ENCODE measurements at regions not wholly inside any gene's neighbourhood (a gene's known extent, or its start where the extent isn't known, plus 50 kb on each side); places are given as distances from the start of the nearest gene placed in this dataset.

DNA sequence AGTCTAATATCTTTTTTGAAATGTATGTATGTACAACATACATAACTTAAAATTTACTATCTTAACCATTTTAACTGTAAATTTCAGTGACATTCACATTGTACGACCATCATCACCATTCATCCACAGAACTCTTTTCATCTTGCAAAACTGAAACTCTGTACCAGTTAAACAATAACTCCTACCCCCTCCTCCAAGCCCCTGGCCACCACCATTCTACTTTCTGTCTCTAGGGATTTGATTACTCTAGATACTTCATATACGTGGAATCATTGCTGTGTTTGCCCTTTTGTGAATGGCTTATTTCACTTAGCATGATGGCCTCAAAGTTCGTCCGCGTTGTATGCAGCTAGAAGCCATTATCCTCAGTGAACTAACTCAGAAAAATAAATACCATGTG lies 217.0 kb downstream of the METTL4 start:
- H3K4me2 ChIP-seq (ENCODE audit: low read length) = no peak overlapping the region
- TF ChIP-seq, protein P1, sequence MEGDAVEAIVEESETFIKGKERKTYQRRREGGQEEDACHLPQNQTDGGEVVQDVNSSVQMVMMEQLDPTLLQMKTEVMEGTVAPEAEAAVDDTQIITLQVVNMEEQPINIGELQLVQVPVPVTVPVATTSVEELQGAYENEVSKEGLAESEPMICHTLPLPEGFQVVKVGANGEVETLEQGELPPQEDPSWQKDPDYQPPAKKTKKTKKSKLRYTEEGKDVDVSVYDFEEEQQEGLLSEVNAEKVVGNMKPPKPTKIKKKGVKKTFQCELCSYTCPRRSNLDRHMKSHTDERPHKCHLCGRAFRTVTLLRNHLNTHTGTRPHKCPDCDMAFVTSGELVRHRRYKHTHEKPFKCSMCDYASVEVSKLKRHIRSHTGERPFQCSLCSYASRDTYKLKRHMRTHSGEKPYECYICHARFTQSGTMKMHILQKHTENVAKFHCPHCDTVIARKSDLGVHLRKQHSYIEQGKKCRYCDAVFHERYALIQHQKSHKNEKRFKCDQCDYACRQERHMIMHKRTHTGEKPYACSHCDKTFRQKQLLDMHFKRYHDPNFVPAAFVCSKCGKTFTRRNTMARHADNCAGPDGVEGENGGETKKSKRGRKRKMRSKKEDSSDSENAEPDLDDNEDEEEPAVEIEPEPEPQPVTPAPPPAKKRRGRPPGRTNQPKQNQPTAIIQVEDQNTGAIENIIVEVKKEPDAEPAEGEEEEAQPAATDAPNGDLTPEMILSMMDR (IDR thresholded peaks at IDR 0.05; ENCODE audit: low read depth, low read length) = no peak
- TF ChIP-seq EZH2phosphoT487 (IDR thresholded peaks at IDR 0.05; ENCODE audit: low read depth) = no peak
- no peak overlapping the region for H3K27ac ChIP-seq (ENCODE audit: low read length)
- H3K36me3 ChIP-seq (replicated peaks; ENCODE audit: low read depth, low read length) = no peaks in the 10 kb centered on the region
- H3K4me1 ChIP-seq (ENCODE audit: low read length) = no peaks in the 10 kb centered on the region
- no peaks in the 10 kb centered on the region for H3K9me3 ChIP-seq (ENCODE audit: insufficient read depth, low read length)
- H3K27me3 ChIP-seq (ENCODE audit: low read depth, low read length) = no peaks in the 10 kb centered on the region; the same call in 1 of the 2 replicates
- H3K79me2 ChIP-seq (ENCODE audit: low read length) = no peaks in the 10 kb centered on the region
- H3K9ac ChIP-seq (ENCODE audit: low read length) = no peak overlapping the region
- no peak overlapping the region for H3K4me3 ChIP-seq (ENCODE audit: low read length)
- H4K20me1 ChIP-seq (ENCODE audit: insufficient read depth, low read length) = no peaks in the 10 kb centered on the region
- H2AFZ ChIP-seq (ENCODE audit: low read depth, low read length) = no peak overlapping the region

DNA sequence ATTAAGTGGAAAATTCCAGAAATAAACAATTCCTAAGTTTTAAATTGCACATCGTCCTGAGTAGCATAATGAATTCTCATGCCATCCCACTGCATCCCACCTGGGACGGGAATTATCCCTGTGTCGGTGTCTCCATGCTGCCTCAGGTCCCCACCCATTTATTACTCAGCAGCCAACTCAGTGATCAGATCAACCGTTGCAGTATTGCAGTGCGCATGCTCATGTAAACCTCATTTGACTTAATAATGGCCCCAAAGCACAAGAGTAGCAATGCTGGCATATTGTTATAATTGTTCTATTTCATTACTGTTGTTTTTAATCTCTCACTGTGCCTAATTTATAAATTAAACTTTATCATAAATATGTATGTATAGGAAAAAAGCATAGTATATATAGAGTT lies 214.4 kb downstream of the METTL4 start:
- H2AFZ ChIP-seq (ENCODE audit: low read depth, low read length) = no peak overlapping the region
- H3K4me2 ChIP-seq (ENCODE audit: low read length) = no peak overlapping the region
- H3K4me1 ChIP-seq (ENCODE audit: low read length) = no peaks in the 10 kb centered on the region
- H3K4me3 ChIP-seq (ENCODE audit: low read length) = no peak overlapping the region
- no peaks in the 10 kb centered on the region for H4K20me1 ChIP-seq (ENCODE audit: insufficient read depth, low read length)
- no peaks in the 10 kb centered on the region; the same call in 1 of the 2 replicates for H3K27me3 ChIP-seq (ENCODE audit: low read depth, low read length)
- TF ChIP-seq EZH2phosphoT487 (IDR thresholded peaks at IDR 0.05; ENCODE audit: low read depth) = no peak
- TF ChIP-seq, protein P1 (IDR thresholded peaks at IDR 0.05; ENCODE audit: low read depth, low read length) = no peak
- no peaks in the 10 kb centered on the region for H3K9me3 ChIP-seq (ENCODE audit: insufficient read depth, low read length)
- no peak overlapping the region for H3K27ac ChIP-seq (ENCODE audit: low read length)
- H3K79me2 ChIP-seq (ENCODE audit: low read length) = no peaks in the 10 kb centered on the region
- H3K9ac ChIP-seq (ENCODE audit: low read length) = no peak overlapping the region
- H3K36me3 ChIP-seq (replicated peaks; ENCODE audit: low read depth, low read length) = no peaks in the 10 kb centered on the region

DNA sequence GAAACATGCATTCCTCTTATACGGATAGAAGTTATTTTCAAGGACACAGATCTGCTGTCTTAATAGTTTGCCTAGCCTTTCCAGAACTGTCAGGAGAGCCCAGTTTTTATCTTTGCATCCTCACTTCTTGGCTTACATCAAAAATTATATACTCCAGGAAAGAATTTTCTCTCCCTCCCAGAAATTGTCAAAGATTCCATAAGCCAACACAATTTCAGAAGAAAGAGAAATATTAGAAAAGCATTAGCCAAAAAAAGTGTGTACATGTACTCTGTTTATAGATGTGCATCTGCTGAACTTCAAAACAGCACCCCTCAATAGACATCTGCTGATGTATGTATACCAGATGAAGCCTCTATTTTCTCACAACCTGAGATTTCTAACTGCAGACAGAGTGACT lies 210.4 kb downstream of the METTL4 start:
- Histone ChIP-seq H3K9ac (ENCODE audit: low read length) (no peak overlapping the region), H3K9me3 (ENCODE audit: insufficient read depth, low read length) (no peaks in the 10 kb centered on the region), H2AFZ (ENCODE audit: low read depth, low read length) (no peak overlapping the region), H3K4me2 (ENCODE audit: low read length) (no peak overlapping the region), H3K4me3 (ENCODE audit: low read length) (no peak overlapping the region), H3K27me3 (ENCODE audit: low read depth, low read length) (peaks cover 5% of the 10 kb centered on the region; the same call in 1 of the 2 replicates), H3K79me2 (ENCODE audit: low read length) (no peaks in the 10 kb centered on the region), H3K27ac (ENCODE audit: low read length) (no peak overlapping the region), H4K20me1 (ENCODE audit: insufficient read depth, low read length) (no peaks in the 10 kb centered on the region), H3K36me3 (replicated peaks; ENCODE audit: low read depth, low read length) (no peaks in the 10 kb centered on the region), H3K4me1 (ENCODE audit: low read length) (no peaks in the 10 kb centered on the region)
- TF ChIP-seq EZH2phosphoT487 (IDR thresholded peaks at IDR 0.05; ENCODE audit: low read depth) = no peak
- TF ChIP-seq, protein P1 (IDR thresholded peaks at IDR 0.05; ENCODE audit: low read depth, low read length) = no peak

DNA sequence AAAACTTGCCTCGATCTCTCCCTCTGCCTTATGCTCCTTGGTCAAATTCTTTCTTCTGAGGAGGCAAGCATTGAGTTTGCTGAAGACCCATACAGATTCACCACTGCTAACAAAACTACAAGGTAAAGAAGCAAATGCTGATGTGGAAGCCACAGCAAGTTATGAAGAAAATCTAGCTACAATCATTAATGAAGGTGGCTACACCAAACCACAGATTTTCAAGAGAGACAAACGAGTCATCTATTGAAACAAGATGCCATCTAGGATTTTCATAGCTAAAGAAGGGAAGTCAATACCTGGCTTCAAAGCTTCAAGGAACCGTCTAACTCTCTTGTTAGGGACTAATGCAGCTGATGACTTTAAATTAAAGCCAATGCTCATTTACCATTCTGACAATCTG lies 203.2 kb downstream of the METTL4 start:
- Histone ChIP-seq H3K4me2 (ENCODE audit: low read length) (no peak overlapping the region), H3K79me2 (ENCODE audit: low read length) (no peaks in the 10 kb centered on the region), H3K9ac (ENCODE audit: low read length) (no peak overlapping the region), H3K36me3 (replicated peaks; ENCODE audit: low read depth, low read length) (no peaks in the 10 kb centered on the region), H3K27me3 (ENCODE audit: low read depth, low read length) (peaks cover 16% of the 10 kb centered on the region; the same call in 1 of the 2 replicates), H3K4me3 (ENCODE audit: low read length) (no peak overlapping the region), H3K4me1 (ENCODE audit: low read length) (no peaks in the 10 kb centered on the region), H3K27ac (ENCODE audit: low read length) (no peak overlapping the region), H2AFZ (ENCODE audit: low read depth, low read length) (no peak overlapping the region), H4K20me1 (ENCODE audit: insufficient read depth, low read length) (no peaks in the 10 kb centered on the region), H3K9me3 (ENCODE audit: insufficient read depth, low read length) (no peaks in the 10 kb centered on the region)
- no peak for TF ChIP-seq EZH2phosphoT487 (IDR thresholded peaks at IDR 0.05; ENCODE audit: low read depth)
- TF ChIP-seq, protein P1 (IDR thresholded peaks at IDR 0.05; ENCODE audit: low read depth, low read length) = no peak

Measured in OCI-LY3 (cell line).